Esophagus squamous epithelium (tissue), 5 donors: ENCODE measurements at regions not wholly inside any gene's neighbourhood (a gene's known extent, or its start where the extent isn't known, plus 50 kb on each side); places are given as distances from the start of the nearest gene placed in this dataset.
A peak's percentile ranks its signal among the peaks of the same experiment; 100 is the strongest.
"Not testable (repeated sequence)": the region's sequence is repeated elsewhere in the genome, so short reads cannot be mapped to it uniquely, and the experiment has no call there.

Source experiments
- DNase-seq: peaks from one replicate; lab custom pipeline; 2025; lab: John Stamatoyannopoulos, UW
- H3K27ac ChIP-seq, 4 donors: fragments of 200-600 bp; sonication (generic); one replicate each; pipeline ENCODE4 v1.5.1; 2016 to 2019; ENCODE audit warnings: mild to moderate bottlenecking in 1 of 4
- H3K27me3 ChIP-seq, 4 donors: fragments of 200-600 bp; sonication (generic); 1 replicate in 3 of 4; 2 replicates in 1 of 4; pipeline versions ENCODE4 v1.5.1 to v1.6.0; 2017 to 2021; ENCODE audit warnings: antibody characterized with exemption in 1 of 4
- H3K36me3 ChIP-seq, 3 donors: fragments of 200-600 bp; sonication (generic); one replicate each; pipeline ENCODE4 v1.5.1; 2016 to 2019
- H3K4me1 ChIP-seq, 3 donors: fragments of 200-600 bp; sonication (generic); one replicate each; pipeline ENCODE4 v1.5.1; 2017 to 2019
- H3K4me3 ChIP-seq, 4 donors: fragments of 200-600 bp; sonication (generic); 1 replicate in 3 of 4; 2 replicates in 1 of 4; pipeline ENCODE4 v1.5.1; 2016 to 2019; ENCODE audit warnings: mild to moderate bottlenecking in 2 of 4, moderate library complexity in 1 of 4
- H3K9me3 ChIP-seq, 3 donors: fragments of 200-600 bp; sonication (generic); one replicate each; pipeline ENCODE4 v1.5.1; 2016 to 2019
- WGBS, 2 donors: methylation state at CpG; one replicate each; pipeline ENCODE4 v1.1.5; 2018; 5-methylcytosine and 5-hydroxymethylcytosine counted together
- intact Hi-C: fragments of 100-400 bp; cut with DNase I; formaldehyde crosslinking; loops from one replicate; pipeline ENCODE4 v1.15.0; 2022
- TF ChIP-seq, protein P1 (sequence below), 6 experiments: fragments of 450-650 bp in 4 of 6; fragments of 200-600 bp in 2 of 6; sonication (generic) in 2 of 6; IDR thresholded peaks; one replicate each; pipeline ENCODE4 v1.5.1; 2016 to 2019; ENCODE audit warnings: antibody characterized with exemption in 6 of 6, mild to moderate bottlenecking in 4 of 6, moderate library complexity in 4 of 6
- donor health status: DM: yes; HTN: yes; CAD: no.

DNA sequence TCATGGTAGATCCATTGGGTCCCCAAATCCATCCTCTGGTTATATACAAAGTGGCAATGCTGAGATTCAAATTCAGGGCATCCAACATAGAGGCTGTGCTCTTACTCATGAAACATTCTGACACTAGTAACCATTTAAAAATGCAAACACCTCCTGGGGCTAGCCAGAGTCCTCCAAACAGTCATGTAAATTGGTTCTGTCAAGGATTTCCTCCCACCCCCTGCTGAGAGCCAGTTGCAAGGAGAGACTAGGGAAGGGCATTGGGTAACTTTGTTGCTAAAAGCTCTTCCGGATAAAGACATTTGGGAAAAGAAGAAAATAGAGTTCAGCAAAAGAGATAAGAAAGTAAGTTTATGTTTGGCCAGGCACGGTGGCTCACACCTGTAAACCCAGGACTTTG, 58.3 kb downstream of the ART5 start:
- intact Hi-C loops, DNase-seq, H3K27ac ChIP-seq, H3K4me3 ChIP-seq, H3K36me3 ChIP-seq, H3K9me3 ChIP-seq: not testable (repeated sequence)
- Histone ChIP-seq H3K27me3 (peaks cover 0 to 60% (median 0%) of the 10 kb centered on the region in 4 donors), H3K4me1 (peaks cover 0 to 12% (median 6%) of the 10 kb centered on the region in 3 donors)
- WGBS, 2 donors: 64 to 94% methylated on average over 2 of the region's 2 CpGs

DNA sequence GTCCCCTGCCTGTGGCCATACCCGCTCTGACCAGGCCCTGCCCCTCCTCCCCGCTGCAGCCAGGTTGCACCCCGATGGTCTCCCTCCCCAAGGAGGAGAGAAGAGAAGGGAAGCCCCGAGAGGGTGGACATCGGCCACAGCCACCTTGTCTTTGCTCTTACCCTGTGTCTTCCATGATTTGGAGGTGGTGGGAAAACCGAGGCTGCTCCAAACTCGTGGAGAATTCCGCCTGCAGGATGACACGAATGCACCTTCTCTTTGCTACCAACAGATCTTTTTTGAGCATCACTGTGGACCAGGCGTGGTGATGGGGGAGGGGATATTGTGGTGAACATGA, 60.4 kb downstream of the ART5 start:
- H3K4me1 ChIP-seq: peaks cover 0 to 12% (median 6%) of the 10 kb centered on the region in 3 donors
- whole genome bisulfite sequencing, 2 donors: 30% methylated on average over 8 of the region's 10 CpGs; no CpG with 5 or more reads in 1 of the 2 donors
- peak overlapping the region in 2 of 4 donors; percentile 47 to 69 for H3K4me3 ChIP-seq
- H3K27ac ChIP-seq, DNase-seq, H3K36me3 ChIP-seq, H3K9me3 ChIP-seq, intact Hi-C loops: not testable (repeated sequence)
- H3K27me3 ChIP-seq: peaks cover 0 to 59% (median 0%) of the 10 kb centered on the region in 4 donors

DNA sequence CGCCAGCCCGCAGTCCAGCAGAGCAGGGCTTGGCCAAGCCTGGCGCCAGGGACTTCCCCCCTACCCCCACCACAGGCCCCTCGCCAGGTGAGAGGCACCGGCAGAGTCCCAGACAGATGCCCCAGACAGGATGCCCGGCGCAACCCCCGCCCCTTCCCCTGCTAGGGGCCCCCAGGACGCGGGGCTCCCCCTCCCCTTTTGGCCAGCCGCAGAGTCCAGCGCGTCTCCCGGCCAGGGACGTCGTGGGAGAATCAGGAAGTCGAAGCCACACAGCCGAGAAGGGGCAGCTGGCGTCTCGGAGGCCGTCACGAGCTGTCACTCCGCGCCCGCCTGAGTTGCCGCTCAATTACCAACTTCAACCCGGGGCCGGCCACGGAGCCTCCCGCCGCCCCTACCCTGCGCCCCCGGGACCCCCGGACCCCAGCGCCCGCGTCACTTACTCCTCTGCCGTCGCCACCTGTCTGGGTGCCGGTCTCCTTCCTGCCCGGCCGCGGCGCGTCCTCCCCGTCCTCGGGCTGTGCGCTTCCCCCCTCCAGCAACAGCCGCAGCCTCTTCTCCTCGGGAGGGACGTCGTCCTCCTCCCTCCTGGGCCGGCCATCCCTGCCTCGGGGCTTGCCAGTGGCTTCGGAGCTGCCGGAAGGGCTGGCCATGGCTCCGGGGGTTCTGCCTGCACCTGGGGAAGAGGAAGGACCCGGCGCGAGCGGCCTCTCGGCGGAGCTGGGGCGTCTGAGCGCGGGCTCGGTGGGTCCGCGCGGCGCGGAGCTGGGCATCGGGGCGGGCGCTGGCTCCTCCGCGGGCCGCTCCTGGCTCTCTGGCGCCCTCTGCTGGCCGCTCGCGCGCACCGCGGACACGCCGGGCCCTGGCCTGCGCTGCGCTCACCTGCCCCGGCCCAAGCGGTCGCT, 61.1 kb downstream of the ART5 start:
- intact Hi-C loops, H3K27ac ChIP-seq, H3K36me3 ChIP-seq, DNase-seq, H3K9me3 ChIP-seq: not testable (repeated sequence)
- Histone ChIP-seq H3K4me1 (peaks cover 0 to 12% (median 6%) of the 10 kb centered on the region in 3 donors), H3K27me3 (peaks cover 0 to 58% (median 0%) of the 10 kb centered on the region in 4 donors), H3K4me3 (peak overlapping the region; percentile 24 to 69 (median 47))
- TF ChIP-seq, protein P1, sequence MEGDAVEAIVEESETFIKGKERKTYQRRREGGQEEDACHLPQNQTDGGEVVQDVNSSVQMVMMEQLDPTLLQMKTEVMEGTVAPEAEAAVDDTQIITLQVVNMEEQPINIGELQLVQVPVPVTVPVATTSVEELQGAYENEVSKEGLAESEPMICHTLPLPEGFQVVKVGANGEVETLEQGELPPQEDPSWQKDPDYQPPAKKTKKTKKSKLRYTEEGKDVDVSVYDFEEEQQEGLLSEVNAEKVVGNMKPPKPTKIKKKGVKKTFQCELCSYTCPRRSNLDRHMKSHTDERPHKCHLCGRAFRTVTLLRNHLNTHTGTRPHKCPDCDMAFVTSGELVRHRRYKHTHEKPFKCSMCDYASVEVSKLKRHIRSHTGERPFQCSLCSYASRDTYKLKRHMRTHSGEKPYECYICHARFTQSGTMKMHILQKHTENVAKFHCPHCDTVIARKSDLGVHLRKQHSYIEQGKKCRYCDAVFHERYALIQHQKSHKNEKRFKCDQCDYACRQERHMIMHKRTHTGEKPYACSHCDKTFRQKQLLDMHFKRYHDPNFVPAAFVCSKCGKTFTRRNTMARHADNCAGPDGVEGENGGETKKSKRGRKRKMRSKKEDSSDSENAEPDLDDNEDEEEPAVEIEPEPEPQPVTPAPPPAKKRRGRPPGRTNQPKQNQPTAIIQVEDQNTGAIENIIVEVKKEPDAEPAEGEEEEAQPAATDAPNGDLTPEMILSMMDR (IDR thresholded peaks at IDR 0.05): peak; percentile 53 to 92 (median 78)
- no CpG with 5 or more reads among the region's 92 CpGs for WGBS, 2 donors

DNA sequence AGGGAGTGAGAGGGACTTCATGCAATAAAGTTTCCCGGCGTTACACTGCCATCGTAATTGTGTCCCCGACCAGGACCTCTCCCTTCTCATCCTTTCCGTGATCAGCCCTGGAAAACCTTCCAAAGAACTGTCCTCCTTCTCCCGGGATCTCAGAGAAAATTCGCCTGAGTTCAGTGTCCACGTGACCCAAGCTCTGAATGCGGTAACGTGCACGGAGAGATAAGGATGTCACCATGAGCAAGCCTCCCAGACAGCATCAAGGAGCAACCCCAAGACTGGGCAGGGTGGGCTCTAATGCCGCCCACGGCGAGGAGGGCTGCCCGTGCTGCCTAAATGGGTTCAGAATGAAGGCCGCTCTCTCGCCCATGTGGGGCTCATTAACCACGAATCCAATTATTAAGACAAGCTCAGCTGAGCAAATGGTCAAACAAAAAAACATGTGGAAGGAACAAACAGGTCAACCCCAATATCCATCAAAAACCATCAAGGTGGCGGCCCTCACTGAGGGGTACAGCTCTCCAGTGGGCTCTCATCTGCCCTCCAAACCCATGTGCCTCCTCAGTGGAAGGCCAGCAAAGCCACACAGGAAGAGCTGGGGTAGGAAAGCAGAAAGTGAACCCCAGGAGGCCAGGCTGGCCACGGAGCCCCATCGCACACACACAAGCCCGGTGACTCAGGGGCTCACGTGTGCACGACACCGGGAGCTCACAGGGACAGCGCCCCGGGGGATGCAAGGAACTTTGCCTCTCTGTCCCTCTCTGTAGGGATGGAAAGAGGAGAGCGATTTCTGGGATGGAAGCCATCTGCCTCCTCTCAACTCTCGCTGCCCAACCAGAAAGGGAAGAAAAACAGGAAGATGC, 62.0 kb downstream of the ART5 start:
- DNase-seq, intact Hi-C loops, H3K9me3 ChIP-seq, H3K36me3 ChIP-seq, H3K27ac ChIP-seq: not testable (repeated sequence)
- H3K4me1 ChIP-seq: peaks cover 0 to 12% (median 6%) of the 10 kb centered on the region in 3 donors
- peaks cover 0 to 54% (median 0%) of the 10 kb centered on the region in 4 donors for H3K27me3 ChIP-seq
- H3K4me3 ChIP-seq: peak overlapping the region in 2 of 4 donors; percentile 47 to 69
- 87 to 100% methylated on average over 2 to 9 of the region's 29 CpGs for WGBS, 2 donors

DNA sequence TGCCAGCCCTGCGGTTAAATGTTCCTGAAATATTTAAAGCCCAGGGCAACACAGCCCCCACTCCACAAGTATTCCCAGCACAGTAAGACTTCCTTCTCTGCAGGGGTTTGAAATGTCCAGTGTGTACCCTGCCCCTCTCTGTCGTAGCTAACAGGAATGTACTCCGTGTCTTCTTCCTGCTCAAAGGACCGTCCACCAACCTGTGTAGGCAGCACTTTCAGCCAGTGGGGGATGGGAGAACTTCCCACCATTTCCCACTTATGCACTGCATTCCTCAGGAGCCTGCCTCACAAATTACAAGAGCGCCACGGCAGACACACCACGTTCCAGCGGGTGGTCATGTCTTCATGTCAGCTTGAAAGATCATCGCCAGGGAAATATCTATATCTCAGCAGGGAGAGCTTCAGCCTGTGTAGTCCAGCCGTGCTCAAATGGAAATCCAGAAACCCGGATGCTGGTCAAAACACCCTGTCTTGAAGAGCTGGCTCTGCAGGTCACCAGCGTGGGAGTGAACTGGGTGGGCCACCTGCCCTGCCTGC, 65.7 kb downstream of the ART5 start:
- H3K27ac ChIP-seq, H3K4me1 ChIP-seq, H3K9me3 ChIP-seq, DNase-seq, H3K36me3 ChIP-seq, H3K4me3 ChIP-seq, intact Hi-C loops: not testable (repeated sequence)
- H3K27me3 ChIP-seq: peaks cover 0 to 21% (median 0%) of the 10 kb centered on the region in 4 donors
- 50 to 67% methylated on average over 1 to 6 of the region's 12 CpGs for WGBS, 2 donors

DNA sequence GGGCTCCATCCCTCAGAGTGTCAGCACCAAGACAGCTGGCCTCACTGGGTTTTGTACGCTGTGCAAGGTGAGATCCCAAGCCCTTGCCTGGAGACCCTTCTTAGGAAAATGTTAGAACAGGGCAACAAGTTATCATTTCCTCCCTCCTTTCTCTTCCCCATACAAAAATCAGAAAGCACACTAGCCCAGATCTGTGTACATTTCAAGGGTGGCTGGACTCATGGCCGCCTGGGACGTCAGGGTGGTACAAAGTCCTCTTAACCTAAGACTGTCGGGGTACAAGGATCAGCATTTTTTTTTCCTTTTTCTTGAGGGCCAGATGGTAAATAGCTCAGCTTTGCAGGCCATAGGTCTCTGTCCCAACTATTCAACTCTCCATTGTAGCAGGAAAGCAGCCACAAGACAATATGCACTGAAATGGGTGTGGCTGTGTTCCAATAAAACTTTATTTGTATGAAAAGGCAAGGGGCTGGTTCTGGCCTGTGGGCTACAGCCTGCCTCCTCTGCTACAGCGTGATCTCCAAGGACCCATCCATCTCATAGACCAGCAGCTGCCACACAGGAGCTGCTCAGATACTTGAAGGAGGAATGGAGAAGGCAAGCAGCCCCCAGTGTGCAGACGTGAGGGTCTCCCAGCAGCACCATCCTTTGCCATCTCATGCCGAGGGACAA, 68.7 kb downstream of the ART5 start:
- H3K27ac ChIP-seq, H3K36me3 ChIP-seq, H3K9me3 ChIP-seq, DNase-seq, intact Hi-C loops, H3K4me3 ChIP-seq, H3K27me3 ChIP-seq, H3K4me1 ChIP-seq: not testable (repeated sequence)
- WGBS, 2 donors: 81 to 82% methylated on average over 7 of the region's 7 CpGs

DNA sequence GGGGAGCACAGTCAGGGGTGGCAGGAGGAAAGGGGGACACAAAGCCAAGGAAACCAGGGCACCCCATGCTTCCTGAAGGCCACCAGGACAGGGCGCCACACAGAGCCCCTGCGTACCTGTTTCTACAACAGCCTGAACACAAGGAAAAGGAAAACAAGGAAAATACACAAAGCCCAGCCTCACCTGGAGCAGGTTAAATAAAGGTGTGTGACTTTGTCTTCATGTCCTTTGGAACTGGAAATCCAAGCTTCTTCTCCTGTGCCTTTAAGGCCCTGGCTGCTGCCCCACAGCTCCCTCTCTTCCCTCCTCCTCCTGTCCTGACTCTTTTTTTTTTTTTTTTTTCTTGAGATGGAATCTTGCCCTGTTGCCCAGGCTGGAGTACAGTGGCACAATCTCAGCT, 70.0 kb downstream of the ART5 start:
- DNase-seq, H3K4me3 ChIP-seq, H3K27ac ChIP-seq, H3K27me3 ChIP-seq, H3K4me1 ChIP-seq, H3K9me3 ChIP-seq, H3K36me3 ChIP-seq, intact Hi-C loops: not testable (repeated sequence)
- WGBS, 2 donors: 92 to 100% methylated on average over 2 of the region's 2 CpGs

DNA sequence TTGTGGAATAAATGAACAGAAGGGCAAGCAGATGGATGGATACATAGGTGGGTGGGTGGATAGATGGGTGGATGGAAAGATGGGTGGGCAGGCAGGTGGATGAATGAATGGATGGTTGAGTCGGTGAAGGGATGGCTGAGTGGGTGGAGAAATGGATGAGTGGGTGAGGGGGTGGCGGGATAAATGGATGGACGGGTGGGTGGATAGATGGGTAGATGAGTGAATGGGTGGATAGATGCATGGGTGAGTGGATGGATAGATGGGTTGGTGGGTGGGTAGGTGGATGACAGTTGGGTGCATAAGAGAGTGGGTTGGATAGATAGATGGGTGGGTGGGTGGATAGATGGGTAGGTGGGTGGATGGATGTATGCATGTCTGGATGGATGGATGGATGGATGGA, 76.0 kb downstream of the ART5 start:
- H3K4me3 ChIP-seq, H3K27ac ChIP-seq, H3K9me3 ChIP-seq, intact Hi-C loops, H3K4me1 ChIP-seq, H3K36me3 ChIP-seq, DNase-seq: not testable (repeated sequence)
- WGBS, 2 donors: 81 to 92% methylated on average over 3 of the region's 3 CpGs
- H3K27me3 ChIP-seq: peaks cover 0 to 15% (median 0%) of the 10 kb centered on the region in 4 donors
